Stimulated activated naive CD4-positive, alpha-beta T cell treated with Interleukin-2 at 50 U/mL for 16 hours (primary cell): ENCODE measurements at regions not wholly inside any gene's neighbourhood (a gene's known extent, or its start where the extent isn't known, plus 50 kb on each side); places are given as distances from the start of the nearest gene placed in this dataset.
"Not testable (repeated sequence)": the region's sequence is repeated elsewhere in the genome, so short reads cannot be mapped to it uniquely, and the experiment has no call there.

Source experiments
- DNase-seq: peaks from one replicate; lab custom pipeline; 2025; lab: John Stamatoyannopoulos, UW

DNA sequence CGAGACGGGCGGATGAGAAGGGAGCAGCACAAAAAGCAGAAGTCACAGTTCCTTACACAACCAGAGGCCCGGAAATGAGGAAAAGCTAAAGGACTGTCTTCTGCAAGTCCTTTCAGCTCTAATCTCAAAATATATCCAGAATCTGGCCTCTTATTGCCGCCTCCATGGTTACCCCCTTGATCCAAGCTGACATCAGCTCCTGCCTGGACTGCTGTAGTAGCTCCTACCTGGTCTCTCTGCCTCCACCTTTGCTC, 324.0 kb upstream of the ROPN1 start:
- DNase-seq = no peak

DNA sequence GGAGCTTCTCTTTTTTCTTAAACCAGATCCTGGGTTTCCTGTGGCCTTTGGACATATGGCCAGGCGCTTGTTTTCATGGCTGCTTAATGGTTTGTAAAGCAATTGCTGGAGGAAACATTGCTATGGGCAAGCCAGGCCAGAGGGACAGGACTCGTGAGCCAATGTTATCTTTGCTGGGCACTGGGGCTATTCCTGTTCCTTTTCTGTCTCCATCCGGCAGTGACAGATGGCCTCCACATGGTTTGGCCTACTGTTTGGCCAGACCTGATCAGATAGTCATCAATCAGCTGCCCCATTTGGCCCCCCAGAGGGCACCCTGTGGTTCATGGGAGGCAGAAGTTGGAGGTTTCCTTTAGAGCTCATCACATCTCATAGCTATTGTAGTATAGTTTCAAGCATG, 326.1 kb upstream of the ROPN1 start:
- no peak for DNase-seq

DNA sequence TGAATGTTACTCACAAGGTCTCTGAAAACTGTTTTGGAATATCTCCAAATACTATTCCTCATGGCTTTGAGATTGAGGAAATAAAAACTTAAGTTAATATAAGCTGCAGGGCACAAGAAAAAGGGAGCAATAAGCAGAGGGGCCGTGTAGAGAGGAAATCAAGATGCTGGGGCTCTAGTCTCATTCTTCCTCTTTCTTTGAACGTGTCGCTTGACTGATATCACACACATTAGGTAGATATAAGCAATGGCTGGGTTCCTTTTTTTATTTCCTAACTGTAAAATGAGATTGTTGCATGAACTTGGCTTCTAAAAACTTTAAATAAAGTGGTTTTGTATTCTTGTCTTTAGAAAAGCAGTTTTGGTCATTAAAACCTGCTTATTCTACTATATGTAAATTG, 326.7 kb upstream of the ROPN1 start:
- DNase-seq = no peak

DNA sequence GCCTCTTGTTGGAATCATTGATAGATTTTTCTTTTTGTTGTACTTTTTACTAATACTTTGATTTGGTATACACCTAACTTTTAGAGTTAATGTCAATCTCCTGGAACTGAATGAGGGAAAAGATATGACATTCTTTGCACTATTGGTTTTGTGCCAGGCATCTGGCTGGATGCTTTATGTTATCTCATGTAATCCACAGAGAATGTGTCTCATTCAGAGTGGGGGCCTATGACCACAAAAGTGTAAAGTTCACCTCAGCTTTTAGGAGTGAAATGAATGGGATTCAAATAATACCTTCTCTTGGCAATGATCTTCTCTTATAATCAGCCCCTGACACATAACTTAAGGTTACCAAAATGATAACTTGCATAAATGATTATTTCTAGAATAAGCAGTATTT, 329.1 kb upstream of the ROPN1 start:
- no peak for DNase-seq

DNA sequence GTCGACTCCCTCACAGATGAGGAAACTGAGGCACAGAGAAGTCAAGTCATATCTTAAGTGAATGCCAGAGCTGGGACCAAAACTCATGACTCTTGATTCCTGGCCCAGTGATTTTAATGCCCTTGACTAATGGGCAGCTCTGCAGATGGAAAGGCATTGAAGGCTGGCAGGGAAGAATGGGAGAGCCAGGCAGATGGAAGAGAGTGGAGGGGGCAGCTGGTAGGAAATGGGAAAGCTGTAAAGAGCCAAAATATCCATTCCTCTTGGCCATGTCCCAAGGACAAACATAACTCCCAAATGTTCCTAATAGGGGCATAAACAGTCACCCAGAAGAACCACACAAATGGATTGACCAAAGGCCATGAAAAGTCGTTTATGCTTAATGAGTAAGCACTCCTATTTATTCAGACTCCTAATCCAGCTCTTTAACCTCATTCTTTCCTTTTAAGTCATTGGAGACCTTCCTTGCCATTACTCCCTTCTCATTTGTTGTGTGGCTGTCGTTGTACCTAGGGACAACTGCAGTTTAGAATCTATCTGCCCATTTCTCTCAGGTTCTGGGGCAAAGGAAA, 330.5 kb upstream of the ROPN1 start:
- DNase-seq = no peak

DNA sequence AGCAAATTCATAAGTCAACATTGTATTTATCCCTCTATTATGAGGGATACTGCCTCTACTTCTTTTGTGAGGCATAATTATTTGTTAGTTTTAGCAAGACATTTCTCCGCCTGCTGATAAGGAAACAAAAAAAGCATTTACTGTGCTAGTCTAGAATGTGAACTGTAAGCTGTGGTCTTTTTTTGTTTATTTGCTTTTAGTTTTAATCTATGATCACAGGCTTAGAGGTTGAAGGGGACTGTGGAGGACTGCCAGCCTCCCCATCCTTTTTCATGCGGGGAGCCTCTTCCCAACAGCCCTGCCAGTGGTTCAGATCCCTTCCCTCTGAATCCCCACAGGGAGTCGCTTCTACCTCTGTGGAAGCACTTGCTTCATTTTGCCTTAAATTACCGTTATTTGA, 331.0 kb upstream of the ROPN1 start:
- no peak for DNase-seq

DNA sequence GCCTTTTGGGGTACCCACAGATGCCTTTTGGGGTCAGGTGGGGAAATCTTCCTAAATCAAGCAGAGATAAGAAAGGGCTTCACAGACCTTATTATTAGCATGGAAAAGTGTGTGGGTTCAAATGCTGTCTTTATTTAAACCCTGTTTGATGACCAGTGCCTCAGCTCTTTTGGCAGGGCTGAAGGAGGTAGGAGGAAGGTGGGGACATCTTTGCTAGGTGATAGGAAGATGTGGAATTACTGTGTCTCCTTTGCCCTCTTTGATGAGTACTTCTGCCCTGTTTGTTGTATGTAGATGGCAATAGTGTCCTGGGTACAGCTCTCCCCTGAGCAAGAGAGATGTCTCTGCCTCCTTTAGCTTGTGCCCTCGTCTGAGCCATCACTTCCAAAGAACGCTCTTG, 333.3 kb upstream of the ROPN1 start:
- no peak for DNase-seq

DNA sequence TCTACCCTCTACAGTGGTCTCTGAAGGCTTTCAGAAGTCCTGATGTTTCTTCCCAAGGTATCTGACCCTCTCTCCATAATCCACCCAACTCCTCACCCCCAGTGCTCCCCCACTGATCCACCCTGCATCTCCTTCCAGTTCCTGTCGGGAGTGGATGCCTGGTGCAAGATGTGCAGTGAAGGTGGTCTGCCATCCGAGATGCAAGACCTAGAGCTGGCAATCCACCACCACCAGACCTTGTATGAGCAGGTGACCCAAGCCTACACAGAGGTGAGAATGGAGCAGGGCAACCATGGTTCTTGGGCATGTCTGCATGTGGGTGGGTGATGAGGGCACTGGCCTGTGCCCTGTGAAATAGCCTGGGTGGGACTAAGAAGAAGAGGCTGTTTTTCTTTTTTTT, 337.8 kb upstream of the ROPN1 start:
- no peak for DNase-seq

DNA sequence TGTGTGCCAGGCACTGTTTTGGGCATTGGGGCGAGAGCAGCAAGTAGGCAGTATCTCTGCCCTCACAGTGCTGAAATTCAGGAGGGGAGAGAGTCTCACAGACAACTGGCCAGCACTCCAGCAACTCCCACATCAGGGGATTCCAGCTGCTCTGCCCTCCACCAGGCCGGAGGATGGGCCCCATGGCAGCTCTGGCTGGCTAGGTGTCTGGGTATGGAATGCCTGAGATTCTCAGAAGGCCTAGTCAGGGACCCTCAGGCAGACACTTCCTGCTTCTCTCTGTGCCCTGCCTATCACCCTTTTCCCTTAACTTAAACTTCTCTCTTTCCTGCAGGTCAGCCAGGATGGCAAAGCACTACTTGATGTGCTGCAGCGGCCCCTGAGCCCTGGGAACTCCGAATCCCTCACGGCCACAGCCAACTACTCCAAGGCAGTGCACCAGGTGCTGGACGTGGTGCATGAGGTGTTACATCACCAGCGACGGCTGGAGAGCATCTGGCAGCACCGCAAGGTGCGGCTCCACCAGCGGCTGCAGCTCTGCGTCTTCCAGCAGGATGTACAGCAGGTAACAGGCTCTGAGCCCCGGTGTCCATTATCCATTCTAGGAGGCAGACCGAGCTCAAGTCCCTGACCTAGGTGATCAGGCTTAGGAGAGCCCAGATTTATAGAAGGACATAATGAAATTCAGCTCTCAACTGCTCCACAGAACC, 342.2 kb upstream of the ROPN1 start:
- DNase-seq = no peak

DNA sequence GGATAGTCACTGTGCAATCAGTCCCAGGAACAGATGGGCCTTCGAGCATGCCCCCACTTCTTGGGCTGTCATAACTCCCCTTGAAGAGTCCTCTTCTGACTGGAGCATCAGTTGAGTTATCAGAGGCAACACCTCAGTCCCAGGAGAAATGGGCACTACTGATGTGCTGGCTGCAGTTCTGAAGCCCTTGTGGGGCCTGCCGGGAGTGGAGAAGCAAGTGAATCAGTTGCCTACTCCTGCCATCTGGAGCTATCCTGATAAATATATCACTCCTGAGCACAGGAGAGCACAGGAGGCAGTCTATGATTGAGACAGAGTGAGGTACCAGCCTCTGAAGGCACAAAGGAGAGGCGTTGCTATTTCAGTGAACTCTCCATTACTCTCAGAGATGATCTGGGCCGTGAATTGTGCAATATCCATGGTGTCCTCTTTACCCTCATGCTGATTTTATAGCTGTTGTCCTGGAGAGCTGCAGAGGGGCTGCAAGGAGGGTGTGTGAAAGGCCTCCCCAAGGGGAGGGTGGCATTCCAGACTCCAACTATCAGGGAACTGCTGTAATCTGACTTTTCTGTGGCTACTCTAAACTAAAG, 344.2 kb upstream of the ROPN1 start:
- DNase-seq = no peak

DNA sequence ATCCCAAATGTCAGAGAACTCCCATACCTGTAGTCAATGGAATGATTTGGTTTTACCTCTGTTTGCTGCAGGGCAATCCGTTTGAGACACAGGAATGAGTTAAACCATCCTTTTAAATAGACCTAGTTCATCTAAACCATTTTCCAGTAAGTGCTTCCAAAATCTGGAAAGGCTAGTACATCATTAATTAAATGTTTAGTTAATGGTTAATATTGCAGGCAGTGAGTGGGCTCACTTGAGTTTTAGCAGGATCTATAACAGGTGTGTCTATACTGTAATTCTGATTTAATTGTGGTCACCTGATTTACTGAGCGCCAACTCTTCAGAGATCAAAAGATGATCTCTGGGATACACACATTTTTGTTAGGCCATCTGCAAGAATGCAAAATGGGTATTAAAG, 353.9 kb upstream of the ROPN1 start:
- DNase-seq = no peak

DNA sequence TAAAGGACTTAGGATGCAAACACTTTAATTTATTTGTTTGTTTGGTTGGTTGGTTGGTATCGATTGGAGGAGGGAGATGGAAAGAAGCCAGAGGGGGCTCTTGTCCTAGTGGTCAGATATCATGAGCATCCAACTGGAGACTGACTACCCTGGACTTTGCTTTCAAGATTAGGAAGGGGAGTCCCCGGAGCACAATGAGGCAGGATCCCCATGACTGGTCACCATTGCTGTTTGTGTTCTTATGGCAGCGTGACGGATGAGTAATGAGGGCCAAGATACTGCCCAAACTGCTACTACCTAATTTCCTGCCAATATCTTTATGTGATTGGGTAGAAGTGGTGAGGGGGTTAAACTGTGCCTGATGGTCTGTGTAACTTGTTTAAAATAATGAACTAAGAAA, 354.6 kb upstream of the ROPN1 start:
- DNase-seq = no peak

DNA sequence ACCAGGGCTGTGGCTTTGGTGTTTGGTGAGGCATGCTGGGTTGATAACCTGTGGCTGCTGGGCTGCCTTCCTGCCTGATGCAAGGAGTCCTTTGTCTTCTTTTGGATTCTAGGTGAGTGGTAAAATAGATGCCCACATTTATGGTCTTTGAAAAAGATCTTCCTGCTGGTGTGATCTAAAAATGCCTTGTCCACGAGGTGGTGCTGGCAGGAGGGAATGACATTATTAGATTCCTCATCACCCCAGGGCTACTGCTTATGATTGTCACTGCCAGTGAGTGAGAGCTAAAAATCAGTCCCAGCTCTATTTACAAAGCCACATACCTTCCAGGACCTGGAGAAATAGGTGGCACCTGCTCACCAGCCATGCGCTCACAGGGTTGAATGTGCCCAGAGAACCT, 355.5 kb upstream of the ROPN1 start:
- DNase-seq = no peak

DNA sequence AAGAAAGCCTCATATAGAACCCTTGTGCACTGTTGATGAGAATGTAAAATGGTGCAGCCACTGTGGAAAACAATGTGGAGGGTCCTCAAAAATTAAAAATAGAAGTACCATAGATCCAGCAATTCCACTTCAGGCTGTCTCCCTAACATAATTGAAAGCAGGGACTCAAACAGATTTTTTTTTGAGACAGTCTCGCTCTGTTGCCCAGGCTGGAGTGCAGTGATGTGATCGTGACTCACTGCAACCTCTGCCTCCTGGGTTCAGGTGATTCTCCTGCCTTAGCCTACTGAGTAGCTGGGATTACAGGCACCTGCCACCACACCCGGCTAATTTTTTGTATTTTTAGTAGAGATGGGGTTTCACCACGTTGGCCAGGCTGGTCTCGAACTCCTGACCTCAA, 356.6 kb upstream of the ROPN1 start:
- not testable (repeated sequence) for DNase-seq

DNA sequence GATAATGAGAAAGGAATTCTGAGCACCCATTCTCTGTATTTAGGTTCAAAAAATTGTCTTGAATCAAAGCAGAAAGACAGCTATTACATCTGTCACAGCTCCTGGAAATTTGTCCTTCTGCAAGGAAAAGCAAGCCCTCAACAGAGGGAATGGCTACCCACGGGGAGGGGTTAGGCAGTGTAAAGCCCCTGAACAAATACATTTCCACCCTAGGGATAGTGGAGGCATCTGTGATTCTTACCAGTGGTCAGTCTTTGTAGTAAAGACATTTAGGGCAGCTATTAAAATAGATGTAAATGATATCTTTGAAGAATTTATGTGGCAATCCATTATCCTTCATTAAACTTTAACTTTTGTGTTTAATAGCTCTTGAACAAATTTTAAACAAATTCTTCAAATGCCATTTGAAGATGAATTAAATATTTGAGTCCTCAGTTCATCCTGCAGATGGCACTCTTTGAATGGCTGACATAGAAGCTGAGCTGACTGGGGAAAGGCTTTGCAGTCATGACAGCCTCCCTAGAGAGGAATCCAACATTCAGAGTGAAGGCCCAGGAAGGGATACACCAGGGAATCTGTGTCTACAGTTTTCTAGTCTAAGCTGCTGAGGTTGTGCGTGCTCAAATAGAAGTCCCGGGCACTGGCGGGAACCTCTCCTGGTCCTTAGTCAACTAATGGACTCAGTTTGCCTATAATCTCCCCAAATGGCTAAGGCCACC, 359.7 kb upstream of the ROPN1 start:
- DNase-seq = no peak

DNA sequence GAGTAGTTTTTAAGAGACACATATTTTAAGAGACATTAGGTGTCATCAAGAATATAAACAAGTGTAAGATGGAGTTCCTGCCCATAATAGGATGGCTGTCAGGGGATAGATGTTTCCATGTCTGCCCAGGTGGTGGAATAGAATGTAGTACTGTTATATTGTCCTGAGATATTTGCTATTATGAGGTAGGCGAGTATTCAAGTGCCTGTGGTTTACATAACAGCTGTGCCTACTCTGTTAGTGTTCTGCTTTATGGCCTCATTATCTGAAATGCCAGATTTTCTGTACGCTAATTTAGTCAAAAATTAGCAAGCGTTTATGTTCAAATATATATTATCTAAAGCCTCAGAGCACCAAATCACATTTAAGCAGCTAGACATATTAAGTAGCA, 360.2 kb upstream of the ROPN1 start:
- no peak for DNase-seq

DNA sequence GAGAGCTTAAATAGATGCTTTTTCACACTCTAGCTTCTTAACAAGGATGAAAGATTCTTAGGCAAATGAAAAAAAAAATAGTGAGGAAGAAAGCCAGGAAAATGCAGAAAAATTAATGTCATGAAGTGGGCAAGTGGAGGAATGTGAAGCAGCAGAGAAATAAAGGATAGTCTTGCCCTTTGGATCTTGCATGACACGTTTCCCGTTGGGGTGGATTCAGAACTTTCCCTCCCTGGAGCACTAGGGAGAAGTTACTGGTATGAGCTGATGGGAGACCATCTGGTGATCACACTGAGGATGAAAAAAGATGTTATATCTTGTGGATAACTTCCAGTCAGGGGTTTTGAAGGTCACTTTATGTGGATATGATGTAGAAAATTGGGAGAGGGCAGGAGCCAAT, 361.8 kb upstream of the ROPN1 start:
- DNase-seq = no peak

DNA sequence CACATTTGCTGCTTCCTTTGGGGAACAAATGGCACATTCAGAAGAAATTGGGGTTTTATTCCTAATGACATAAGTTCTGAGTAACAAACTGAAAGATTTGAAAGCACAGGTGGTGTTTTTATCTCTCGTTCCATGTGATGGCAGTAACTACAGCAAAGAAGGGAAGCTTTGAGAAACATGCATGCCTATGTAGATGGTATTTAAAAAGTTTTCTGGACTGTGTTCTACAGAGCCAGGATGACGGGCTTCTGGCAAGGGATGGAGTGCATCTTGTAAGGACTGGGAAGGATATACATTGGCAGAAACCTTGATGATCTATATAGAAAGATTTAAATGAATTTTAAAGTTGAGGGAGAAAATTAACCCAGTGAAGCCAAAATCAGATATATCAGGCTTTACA, 362.2 kb upstream of the ROPN1 start:
- DNase-seq = no peak

DNA sequence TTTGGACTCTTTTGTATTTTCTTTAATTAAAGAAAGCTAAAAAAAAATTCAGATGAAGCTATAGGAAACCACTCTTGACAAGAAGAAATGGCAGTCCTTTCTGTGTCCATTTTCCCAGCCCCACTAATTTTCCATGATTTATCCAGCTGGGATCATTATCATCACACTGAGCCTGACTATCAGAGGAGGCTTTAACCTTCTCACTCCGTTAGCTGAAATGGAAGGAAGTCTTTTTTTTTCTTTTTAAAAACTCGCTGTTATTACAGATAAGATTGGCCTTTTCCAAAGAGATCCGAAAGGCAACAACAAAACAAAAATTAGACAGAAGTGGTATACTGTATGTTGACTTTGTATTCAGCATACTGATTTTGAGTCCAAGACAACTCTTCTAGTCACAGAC, 366.2 kb upstream of the ROPN1 start:
- DNase-seq = no peak

DNA sequence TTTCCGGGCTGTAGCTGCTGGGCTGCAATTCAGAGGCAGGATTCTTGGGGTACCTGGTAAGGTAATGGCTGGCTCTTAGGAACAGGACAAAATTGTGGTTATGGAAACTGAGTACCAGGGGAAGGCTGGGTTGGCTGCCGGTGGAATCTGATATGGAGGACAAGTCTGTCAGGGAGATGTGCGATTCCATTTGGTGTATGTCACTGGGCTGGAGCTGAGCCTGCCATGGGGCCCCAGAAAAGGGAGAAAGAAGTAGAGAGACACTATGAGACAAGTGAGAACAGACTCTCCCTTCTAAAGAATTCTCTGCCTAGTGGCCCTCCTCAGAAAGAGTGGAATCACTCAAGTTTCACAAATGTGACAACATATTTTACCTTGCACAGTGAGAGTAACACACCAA, 368.2 kb upstream of the ROPN1 start:
- DNase-seq = no peak

DNA sequence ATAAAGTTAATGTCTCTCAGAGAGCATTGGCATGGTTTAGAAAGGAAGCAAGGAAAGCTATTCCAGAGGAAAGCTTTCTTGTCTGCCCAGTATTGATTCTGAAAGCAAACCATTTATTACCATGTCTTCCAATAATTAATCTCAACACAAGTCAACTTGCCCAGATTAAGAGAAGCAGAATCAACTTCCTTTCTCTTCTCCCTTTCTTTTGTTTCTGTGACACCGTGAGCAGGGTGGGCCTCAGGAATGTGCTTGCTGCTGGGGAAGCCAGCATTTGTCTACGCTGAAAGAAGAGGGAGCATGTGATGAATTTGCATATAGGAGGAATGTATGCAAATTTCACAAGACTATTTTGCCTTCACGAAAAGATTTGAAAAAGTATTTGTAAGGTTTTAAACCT, 368.6 kb upstream of the ROPN1 start:
- DNase-seq = no peak

DNA sequence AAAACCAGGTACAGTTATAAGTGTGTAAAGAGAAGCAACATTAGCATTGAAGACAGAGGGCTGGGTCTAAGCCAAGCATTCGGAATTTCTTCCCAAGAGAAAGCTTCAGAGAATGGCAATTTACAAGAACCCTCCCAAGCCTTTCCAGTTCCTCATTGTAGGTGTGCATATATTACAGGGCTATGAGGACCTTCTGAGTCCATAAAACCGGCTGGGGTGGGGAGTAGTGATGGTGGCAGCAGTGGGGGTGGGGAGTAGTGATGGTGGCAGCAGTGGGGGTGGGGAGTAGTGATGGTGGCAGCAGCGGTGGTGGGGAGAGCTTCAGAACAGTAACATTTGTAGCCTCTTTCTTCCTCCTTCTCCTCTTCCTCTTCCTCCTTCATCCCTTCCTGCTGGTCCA, 368.7 kb upstream of the UMPS start:
- no peak for DNase-seq

DNA sequence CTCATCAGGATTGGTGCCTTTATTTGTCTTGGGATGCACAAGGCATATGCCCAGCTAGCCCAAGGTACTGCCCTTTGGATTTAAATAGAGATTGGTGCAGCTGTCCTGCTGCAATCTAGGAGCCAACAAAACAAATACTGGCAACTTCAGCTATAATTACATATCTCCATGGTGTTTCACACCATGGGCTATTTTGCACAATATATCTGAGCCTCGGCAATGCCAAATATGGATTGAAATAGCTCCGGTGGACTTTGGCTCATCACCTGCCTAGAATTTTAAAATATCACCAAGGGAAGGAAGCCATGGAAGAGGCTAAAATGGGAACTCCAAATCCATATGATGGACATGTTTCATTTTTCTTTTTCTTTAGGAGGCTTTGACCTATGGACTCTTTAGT, 367.8 kb upstream of the UMPS start:
- DNase-seq = no peak

DNA sequence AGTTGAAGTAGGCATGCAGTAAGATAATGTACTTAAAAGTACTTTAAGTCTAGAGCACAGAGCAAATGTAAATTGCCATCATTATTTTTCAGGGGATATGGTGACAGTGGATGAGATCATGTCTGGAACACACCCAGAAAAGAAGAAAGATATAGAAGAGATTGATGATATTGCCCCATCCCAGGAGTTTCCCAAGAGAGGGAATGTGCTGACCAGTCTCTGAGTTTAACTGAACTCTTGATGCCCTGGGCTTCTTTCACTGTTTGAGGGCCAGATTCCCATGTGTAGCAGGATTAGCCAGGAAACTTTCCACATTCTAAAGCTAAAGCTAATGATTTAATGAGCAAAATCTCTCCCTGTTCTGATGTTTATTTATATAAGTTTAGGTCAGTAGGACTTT, 366.8 kb upstream of the UMPS start:
- DNase-seq = no peak
